IPS-20b (cell line): ENCODE measurements at regions not wholly inside any gene's neighbourhood (a gene's known extent, or its start where the extent isn't known, plus 50 kb on each side); places are given as distances from the start of the nearest gene placed in this dataset.

Experiments used
- H3K27ac ChIP-seq: one replicate; pipeline ENCODE4 v1.5.1; 2013; ENCODE audit warnings: low read length
- H3K27me3 ChIP-seq: 2 replicates; pipeline ENCODE4 v1.6.1; 2013; ENCODE audit warnings: mild to moderate bottlenecking, low read length, inconsistent platforms; ENCODE audit not compliant: insufficient read depth
- H3K36me3 ChIP-seq: 2 replicates; pipeline ENCODE4 v1.6.1; 2013; ENCODE audit warnings: low read depth, mild to moderate bottlenecking, inconsistent platforms, low read length, moderate library complexity; ENCODE audit not compliant: insufficient read depth
- H3K4me1 ChIP-seq: 2 replicates; pipeline ENCODE4 v1.6.1; 2013; ENCODE audit warnings: mild to moderate bottlenecking, control low read depth, inconsistent platforms, low read length, moderate library complexity; ENCODE audit not compliant: insufficient read depth
- H3K4me3 ChIP-seq: 2 replicates; pipeline ENCODE4 v1.5.1; 2013; ENCODE audit warnings: mild to moderate bottlenecking, low read length, inconsistent platforms
- H3K9ac ChIP-seq: 2 replicates; pipeline ENCODE4 v1.6.1; 2013; ENCODE audit warnings: low read depth, mild to moderate bottlenecking, inconsistent platforms, low read length, moderate library complexity
- H3K9me3 ChIP-seq: 2 replicates; pipeline ENCODE4 v1.6.1; 2013; ENCODE audit warnings: mild to moderate bottlenecking, low read depth, low read length, inconsistent platforms; ENCODE audit not compliant: insufficient read depth

DNA sequence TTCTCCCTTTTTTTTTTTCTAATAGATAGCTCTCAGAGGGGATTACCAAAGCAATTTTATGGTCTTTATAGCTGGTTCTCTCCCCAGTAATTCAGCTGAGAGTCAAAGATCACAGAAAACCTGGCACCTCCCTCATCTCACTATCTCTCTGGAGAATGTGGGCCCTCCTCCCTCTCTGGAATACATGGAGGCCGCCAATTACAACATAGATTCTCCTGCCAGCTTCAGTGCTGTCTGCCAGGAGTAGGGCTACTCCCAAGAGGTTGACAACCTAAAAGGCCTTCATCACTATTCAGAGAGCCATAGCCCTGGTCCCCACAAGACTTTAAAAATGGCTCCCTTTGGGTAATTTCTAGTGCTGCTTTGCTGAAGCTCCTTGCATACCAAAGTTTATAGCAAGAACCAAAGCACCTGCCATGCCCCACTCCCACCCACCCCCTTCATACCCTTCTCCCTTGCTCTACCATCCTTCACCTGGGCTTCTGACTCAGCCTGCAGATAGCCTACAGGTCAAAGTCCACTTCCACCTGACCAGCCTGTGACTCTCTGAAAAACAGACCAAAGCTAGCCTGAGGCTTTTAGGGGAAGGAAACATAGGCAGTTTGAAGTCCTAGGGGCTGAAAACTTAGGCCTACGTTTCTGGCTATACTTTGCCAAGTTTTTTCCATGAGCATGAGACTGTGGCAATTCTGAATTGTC lies 472.3 kb downstream of the TNS1 start:
- Histone ChIP-seq H3K27me3 (no peaks in the 10 kb centered on the region), H3K4me3 (no peak overlapping the region), H3K9ac (no peak overlapping the region), H3K4me1 (no peaks in the 10 kb centered on the region), H3K9me3 (no peaks in the 10 kb centered on the region), H3K27ac (no peak overlapping the region), H3K36me3 (no peaks in the 10 kb centered on the region)

DNA sequence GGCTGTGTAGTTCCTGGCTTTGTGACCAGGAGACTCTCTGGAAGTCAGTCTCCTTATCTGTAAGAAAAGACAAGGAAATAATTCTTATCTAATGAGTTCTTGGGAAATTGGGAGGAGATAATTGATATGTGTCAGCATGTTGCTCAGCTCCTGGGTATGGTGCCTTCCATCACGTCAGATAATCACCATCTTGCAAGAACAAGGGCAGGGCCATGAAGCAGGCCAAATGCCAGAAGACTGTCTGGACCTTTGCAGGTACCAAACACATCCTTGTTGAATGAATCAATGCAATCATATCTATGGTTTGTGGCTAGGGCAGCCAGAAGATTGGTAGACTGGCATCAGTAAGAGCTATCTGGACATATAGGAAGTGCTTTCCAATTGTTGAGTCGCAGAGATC lies 473.5 kb downstream of the TNS1 start:
- Histone ChIP-seq H3K27ac (no peak overlapping the region), H3K4me3 (no peak overlapping the region), H3K36me3 (no peaks in the 10 kb centered on the region), H3K9ac (no peak overlapping the region), H3K9me3 (no peaks in the 10 kb centered on the region), H3K4me1 (no peaks in the 10 kb centered on the region), H3K27me3 (no peaks in the 10 kb centered on the region)

DNA sequence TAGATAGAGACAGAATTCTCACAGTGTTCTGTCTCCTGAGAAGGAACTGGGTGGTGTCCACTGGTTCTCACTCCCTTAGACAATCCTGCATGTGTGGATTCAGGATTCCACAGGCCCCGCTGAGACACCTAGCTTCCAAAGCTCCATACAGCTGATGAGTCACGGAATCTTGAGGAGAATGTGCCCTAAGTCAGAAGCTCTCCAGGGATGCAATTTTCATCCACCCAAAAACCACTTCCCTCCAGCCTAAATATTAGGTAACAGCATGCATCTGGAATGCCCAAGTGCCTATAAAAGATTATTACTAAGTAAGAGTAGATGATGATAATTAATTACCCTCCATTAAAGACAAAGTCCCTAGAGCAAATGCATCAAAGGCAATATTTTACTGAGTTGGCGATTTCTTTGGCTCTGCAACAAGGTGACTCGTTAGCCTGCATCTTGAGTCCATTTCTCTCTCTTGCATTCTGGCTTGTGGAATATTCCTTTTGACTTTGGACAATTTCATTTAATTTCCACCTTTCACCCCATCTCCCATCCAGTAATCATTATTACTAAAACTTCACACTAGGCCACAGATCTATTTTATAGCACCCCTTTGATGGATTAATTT lies 475.1 kb downstream of the TNS1 start:
- H3K27me3 ChIP-seq = no peaks in the 10 kb centered on the region
- no peak overlapping the region for H3K4me3 ChIP-seq
- H3K27ac ChIP-seq = no peak overlapping the region
- H3K9ac ChIP-seq = no peak overlapping the region
- H3K4me1 ChIP-seq = no peaks in the 10 kb centered on the region
- H3K9me3 ChIP-seq = no peaks in the 10 kb centered on the region
- H3K36me3 ChIP-seq = no peaks in the 10 kb centered on the region

DNA sequence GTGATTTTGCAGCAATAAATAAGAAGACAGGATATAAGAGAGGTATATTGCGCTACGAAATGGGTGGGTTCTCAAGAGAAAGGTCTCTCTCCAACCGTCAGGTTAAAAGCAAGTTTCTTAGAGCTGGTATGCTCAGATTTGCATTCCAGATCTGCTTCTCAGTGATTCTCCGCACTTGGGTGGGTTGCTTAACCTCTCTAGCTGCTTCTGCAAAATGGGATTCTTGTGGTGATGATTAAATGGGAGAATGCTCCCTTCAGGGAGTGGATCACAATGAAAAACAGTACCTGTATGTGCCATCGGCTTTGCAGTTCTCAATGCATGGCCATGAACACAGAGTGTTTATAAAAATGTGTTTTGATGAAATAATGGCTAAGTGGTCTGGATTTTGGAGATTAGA lies 477.7 kb downstream of the TNS1 start:
- Histone ChIP-seq H3K9me3 (no peaks in the 10 kb centered on the region), H3K27me3 (no peaks in the 10 kb centered on the region), H3K9ac (no peak overlapping the region), H3K27ac (no peak overlapping the region), H3K4me3 (no peak overlapping the region), H3K4me1 (no peaks in the 10 kb centered on the region), H3K36me3 (no peaks in the 10 kb centered on the region)

DNA sequence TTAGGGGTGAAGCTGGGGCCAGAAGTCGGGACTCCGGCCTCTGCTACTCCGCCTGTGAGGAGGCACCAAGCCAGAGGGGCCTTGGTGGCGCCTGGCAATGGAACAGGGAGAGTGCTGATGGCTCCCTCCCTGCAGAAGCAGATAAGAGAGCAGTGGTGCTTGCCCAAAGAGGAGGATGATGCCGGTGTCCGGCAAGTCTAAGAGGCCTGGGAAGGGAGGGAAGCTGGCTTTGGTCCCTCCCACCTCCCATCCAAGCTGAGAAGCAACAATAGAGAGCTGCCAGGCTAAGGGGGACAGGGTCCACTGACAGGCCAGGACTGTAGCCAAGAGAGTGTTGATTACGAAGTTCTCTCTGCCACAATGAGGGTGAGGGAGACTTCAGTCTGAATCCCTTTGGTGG lies 479.5 kb downstream of the TNS1 start:
- Histone ChIP-seq H3K27ac (no peak overlapping the region), H3K4me3 (no peak overlapping the region), H3K27me3 (no peaks in the 10 kb centered on the region), H3K4me1 (no peaks in the 10 kb centered on the region), H3K9me3 (no peaks in the 10 kb centered on the region), H3K9ac (no peak overlapping the region), H3K36me3 (no peaks in the 10 kb centered on the region)

DNA sequence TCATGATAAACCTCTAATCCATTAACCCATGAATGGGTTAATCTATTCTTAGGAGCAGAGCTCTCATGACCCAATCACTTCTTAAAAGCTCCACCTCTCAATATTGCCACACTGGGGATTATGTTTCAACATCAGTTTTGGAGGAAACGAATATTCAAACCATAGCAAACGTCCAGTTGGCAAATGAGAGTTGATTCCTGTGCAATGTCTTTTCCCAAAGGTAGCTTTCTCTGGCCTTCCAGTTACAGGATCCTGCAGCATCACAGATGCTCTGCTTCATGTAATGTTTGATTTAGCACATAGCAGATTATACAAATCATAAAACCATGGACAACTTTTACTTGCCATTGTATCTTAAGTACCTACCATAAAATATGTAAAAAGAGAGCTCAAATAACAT lies 481.0 kb downstream of the TNS1 start:
- no peak overlapping the region for H3K9ac ChIP-seq
- no peaks in the 10 kb centered on the region for H3K27me3 ChIP-seq
- H3K4me3 ChIP-seq = no peak overlapping the region
- no peaks in the 10 kb centered on the region for H3K36me3 ChIP-seq
- H3K27ac ChIP-seq = no peak overlapping the region
- H3K9me3 ChIP-seq = no peaks in the 10 kb centered on the region
- H3K4me1 ChIP-seq = no peaks in the 10 kb centered on the region

DNA sequence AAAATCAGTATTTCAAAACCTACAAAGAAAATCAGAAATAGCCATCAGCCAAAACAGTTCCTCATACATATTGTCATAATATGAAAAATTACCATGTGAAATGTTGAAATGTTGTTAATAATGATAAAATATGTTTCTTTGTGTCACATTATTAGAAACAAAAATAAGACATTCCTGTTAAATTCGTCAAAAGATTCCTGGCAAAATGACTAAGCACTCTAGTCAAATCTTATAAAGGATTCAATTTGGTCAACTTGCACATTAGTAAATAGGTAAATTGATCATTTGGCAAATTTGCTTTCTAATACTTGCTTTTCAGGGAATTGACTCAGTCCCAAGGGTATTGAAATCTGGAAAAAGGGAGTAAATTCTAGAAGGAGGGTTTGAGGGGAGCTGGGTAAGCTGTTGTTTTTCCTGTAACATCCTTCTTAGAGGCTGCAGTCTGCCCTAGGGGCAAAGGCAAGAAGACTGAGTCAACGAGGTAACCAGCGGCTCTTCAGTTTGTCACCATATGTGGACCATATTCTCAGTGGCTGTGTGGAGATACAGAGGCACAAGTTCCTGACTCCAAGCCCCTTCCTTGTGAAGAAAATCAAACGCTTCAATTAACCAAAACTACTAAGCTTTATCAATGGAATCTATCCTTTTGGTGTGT lies 482.3 kb downstream of the TNS1 start:
- Histone ChIP-seq H3K4me1 (no peaks in the 10 kb centered on the region), H3K27me3 (no peaks in the 10 kb centered on the region), H3K4me3 (no peak overlapping the region), H3K9me3 (no peaks in the 10 kb centered on the region), H3K36me3 (no peaks in the 10 kb centered on the region), H3K27ac (no peak overlapping the region), H3K9ac (no peak overlapping the region)

DNA sequence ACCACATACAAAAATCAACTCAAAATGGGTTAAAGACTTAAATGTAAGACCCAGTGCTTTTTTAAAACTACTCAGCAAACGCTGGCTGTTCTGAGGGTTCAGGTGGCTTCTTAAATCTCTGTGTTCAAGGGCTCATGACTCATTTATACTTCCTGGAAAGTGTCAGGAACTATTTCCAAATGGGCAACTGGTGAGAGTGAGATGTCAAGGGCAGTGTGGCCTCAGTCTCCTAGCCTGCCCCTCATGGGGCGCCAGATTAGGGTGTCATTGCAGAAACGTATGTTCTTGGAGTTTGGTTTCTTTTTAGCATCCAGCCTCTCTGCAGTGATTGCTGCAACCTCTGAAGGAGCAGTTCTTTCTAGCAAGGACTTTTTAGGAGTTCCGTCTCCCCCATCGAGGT lies 485.4 kb downstream of the TNS1 start:
- Histone ChIP-seq H3K4me3 (no peak overlapping the region), H3K27ac (no peak overlapping the region), H3K9ac (no peak overlapping the region), H3K27me3 (no peaks in the 10 kb centered on the region), H3K4me1 (no peaks in the 10 kb centered on the region), H3K36me3 (no peaks in the 10 kb centered on the region), H3K9me3 (no peaks in the 10 kb centered on the region)

DNA sequence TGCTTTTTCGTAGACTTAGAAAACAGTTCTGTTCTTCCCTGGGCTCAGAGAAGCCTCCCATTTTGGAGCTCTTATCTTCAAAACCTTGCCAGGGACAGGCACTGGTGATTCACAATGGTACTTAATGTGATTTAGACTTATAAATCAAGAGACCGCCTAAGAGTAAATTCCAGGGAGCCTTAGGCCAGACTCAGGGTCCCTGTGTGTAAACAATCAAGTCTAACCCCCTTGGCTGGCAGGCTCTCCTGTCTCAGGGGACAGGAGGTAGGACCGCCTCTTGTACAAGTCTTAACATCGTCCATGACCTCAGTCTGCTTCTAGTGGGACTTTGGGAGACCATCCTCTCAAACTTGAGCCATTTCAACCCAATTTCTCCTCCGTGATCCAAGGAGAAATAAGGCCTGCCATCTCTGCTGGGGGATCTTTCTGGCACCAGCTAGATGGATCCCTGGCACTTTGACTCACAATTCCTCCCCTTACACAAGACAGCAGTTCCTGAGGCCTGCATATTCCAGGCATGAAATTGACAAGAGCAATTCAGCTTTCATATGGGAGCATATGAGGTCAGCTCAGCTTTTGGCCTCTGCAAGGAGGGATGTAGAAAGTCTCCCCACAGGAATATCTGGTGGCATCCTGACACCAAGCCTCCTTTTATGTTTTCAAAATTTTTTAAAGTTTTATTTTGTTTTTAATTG lies 487.0 kb downstream of the TNS1 start:
- Histone ChIP-seq H3K27me3 (no peaks in the 10 kb centered on the region), H3K4me3 (no peak overlapping the region), H3K9ac (no peak overlapping the region), H3K9me3 (no peaks in the 10 kb centered on the region), H3K36me3 (no peaks in the 10 kb centered on the region), H3K4me1 (no peaks in the 10 kb centered on the region), H3K27ac (no peak overlapping the region)

DNA sequence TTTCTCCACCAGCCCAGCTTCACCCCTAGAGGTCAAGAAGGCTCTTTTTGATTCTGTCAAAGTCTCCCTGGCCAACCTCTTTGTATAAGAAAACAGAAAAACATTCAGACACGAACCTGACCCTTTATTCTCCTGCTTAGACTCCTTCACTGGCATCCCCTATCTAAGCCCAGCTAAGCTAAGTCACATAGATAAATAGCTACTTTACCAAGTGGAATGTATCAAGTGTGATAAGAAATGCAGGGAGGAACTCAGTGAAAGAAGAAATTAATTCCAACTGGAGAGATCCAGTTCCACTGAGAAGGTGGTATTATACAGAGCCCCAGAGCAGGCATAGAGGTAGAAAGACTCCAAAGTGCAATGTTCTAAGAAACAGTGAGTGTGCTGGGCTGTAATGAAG lies 489.5 kb downstream of the TNS1 start:
- H3K9me3 ChIP-seq = no peaks in the 10 kb centered on the region
- no peaks in the 10 kb centered on the region for H3K4me1 ChIP-seq
- no peak overlapping the region for H3K4me3 ChIP-seq
- no peak overlapping the region for H3K9ac ChIP-seq
- H3K27ac ChIP-seq = no peak overlapping the region
- no peaks in the 10 kb centered on the region for H3K36me3 ChIP-seq
- H3K27me3 ChIP-seq = no peaks in the 10 kb centered on the region

DNA sequence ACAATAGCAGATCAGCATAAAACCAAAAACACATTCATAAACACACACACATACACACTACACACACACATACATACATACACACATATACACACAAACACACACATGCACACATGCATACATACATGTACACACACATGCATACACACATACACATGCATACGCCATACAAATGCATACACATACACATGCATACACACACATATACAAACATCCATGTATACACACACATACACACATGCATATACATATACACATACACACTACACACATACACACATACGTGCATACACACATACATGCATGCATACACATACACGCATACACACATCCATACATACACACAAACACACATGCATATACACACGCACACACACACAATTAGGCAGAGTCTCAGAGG lies 490.1 kb downstream of the TNS1 start:
- Histone ChIP-seq H3K4me1 (no peaks in the 10 kb centered on the region), H3K36me3 (no peaks in the 10 kb centered on the region), H3K9me3 (no peaks in the 10 kb centered on the region), H3K9ac (no peak overlapping the region), H3K27me3 (no peaks in the 10 kb centered on the region), H3K27ac (no peak overlapping the region), H3K4me3 (no peak overlapping the region)

DNA sequence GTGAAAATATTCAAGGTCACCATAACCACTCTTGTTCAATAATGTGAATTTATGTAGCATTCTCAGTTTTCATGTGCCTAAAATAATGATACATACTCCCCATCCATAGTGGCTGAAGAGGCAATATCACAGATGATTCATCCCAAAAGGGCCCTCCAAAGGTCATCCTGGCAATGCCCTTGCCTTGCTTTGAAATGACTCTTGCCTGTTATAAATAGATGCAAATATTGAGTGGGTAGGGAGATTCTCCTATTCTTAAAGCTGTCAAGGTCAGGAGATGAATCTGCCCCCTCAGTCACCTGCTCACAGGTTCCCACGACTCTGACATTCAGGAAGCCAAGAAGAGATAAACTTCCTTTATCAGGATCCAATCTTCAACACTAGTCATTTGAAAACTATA lies 490.5 kb downstream of the TNS1 start:
- H3K27ac ChIP-seq = no peak overlapping the region
- H3K27me3 ChIP-seq = no peaks in the 10 kb centered on the region
- H3K9me3 ChIP-seq = no peaks in the 10 kb centered on the region
- H3K4me1 ChIP-seq = no peaks in the 10 kb centered on the region
- H3K9ac ChIP-seq = no peak overlapping the region
- H3K36me3 ChIP-seq = no peaks in the 10 kb centered on the region
- no peak overlapping the region for H3K4me3 ChIP-seq
